ENCODE measurements at regions not wholly inside any gene's neighbourhood (a gene's known extent, or its start where the extent isn't known, plus 50 kb on each side); places are given as distances from the start of the nearest gene placed in this dataset.
"Not testable (repeated sequence)": the region's sequence is repeated elsewhere in the genome, so short reads cannot be mapped to it uniquely, and the experiment has no call there.

GRCh38 chr16:29230006-29230668 lies 176.4 kb downstream of the NPIPB11 start:
- intact Hi-C loops (cut with micrococcal nuclease); dilution Hi-C loops (cut with HindIII; ENCODE audit: low sequenced_read_pairs, unreplicated experiment): not testable (repeated sequence)
- 92% methylated on average over 10 of the region's 21 CpGs; no CpG with 5 or more reads in 1 of the 2 experiments for WGBS, 2 experiments (ENCODE audit: extremely low coverage in 2 of 2, insufficient read length in 1 of 2)

GRCh38 chr16:29229616-29230005 lies 176.9 kb downstream of the NPIPB11 start:
- in situ Hi-C loops (cut with MboI; ENCODE audit: low sequenced_read_pairs); H3K36me3 ChIP-seq (ENCODE audit: control insufficient read depth, insufficient read depth, low read length); CTCF ChIA-PET; DNase-seq; BruUV-seq (replicated peaks); H3K9me3 ChIP-seq (ENCODE audit: control insufficient read depth, insufficient read depth, low read length); H2BK5ac ChIP-seq (ENCODE audit: low read depth, low read length, poor library complexity, severe bottlenecking); H3K56ac ChIP-seq (ENCODE audit: extremely low read depth, insufficient read depth, low read length); H3K27me3 ChIP-seq (ENCODE audit: control insufficient read depth, insufficient read depth, low read length); H3K23ac ChIP-seq (ENCODE audit: low read depth, low read length); H3K79me1 ChIP-seq (ENCODE audit: low read depth in 1 of 2, low read length in 2 of 2); ATAC-seq (ENCODE audit: low read depth); H3K4me2 ChIP-seq (ENCODE audit: low read depth, low read length); H3K9ac ChIP-seq (ENCODE audit: low read depth, low read length); H4K20me1 ChIP-seq (ENCODE audit: insufficient read depth, low read length); POLR2A ChIA-PET (ENCODE audit: unreplicated experiment); H3K4me3 ChIP-seq (ENCODE audit: insufficient read depth, low read depth, low read length); intact Hi-C loops (cut with micrococcal nuclease); H2AFZ ChIP-seq (replicated peaks; ENCODE audit: low read length, poor library complexity); H2AK9ac ChIP-seq (replicated peaks; ENCODE audit: low read depth, low read length, poor library complexity); dilution Hi-C loops (cut with HindIII; ENCODE audit: low sequenced_read_pairs, unreplicated experiment); H3K9me1 ChIP-seq (ENCODE audit: insufficient read depth, low read length): not testable (repeated sequence)
- Histone ChIP-seq H3K18ac (ENCODE audit: low read depth, low read length) (peak overlapping the region; percentile 72; the same call in 1 of the 2 replicates), H2BK120ac (ENCODE audit: low read depth, low read length) (peak overlapping the region; percentile 76), H3K27ac (ENCODE audit: insufficient read depth, low read length) (peak overlapping the region; percentile 97; the same call in 1 of the 2 replicates), H3K4me1 (ENCODE audit: control insufficient read depth, insufficient read depth, low read length) (peaks cover 14% of the 10 kb centered on the region), H3K14ac (replicated peaks; ENCODE audit: low read depth, low read length) (peak overlapping the region; percentile 22; the same call in 1 of the 2 replicates), H2AK5ac (ENCODE audit: low read depth, low read length) (peak overlapping the region; percentile 86), H2BK15ac (ENCODE audit: low read depth, low read length) (peak overlapping the region; percentile 44; the same call in 2 of the 3 replicates), H3K4ac (ENCODE audit: low read depth, low read length) (peak overlapping the region; percentile 67), H4K8ac (ENCODE audit: low read depth in 2 of 2, low read length in 2 of 2) (peak overlapping the region; percentile 56 to 89; a peak in 2 of 4 replicates), H2BK20ac (ENCODE audit: low read depth, low read length) (peak overlapping the region; percentile 53), H4K5ac (ENCODE audit: low read depth, low read length) (peak overlapping the region; percentile 42; the same call in 1 of the 2 replicates), H4K91ac (ENCODE audit: insufficient read depth, low read depth, low read length) (peak overlapping the region; percentile 53; the same call in 1 of the 2 replicates)
- 93% methylated on average over 5 of the region's 8 CpGs; no CpG with 5 or more reads in 1 of the 2 experiments for WGBS, 2 experiments (ENCODE audit: extremely low coverage in 2 of 2, insufficient read length in 1 of 2)

More at GRCh38 chr16:29230006-29230668, 176.4 kb downstream of the NPIPB11 start:
- peak overlapping the region; percentile 53 for H4K91ac ChIP-seq (ENCODE audit: insufficient read depth, low read depth, low read length)
- H3K27ac ChIP-seq (ENCODE audit: insufficient read depth, low read length): peak overlapping the region; percentile 97
- H3K56ac ChIP-seq (ENCODE audit: extremely low read depth, insufficient read depth, low read length); DNase-seq; H4K20me1 ChIP-seq (ENCODE audit: insufficient read depth, low read length); H3K4me2 ChIP-seq (ENCODE audit: low read depth, low read length); H3K23ac ChIP-seq (ENCODE audit: low read depth, low read length); H3K9me1 ChIP-seq (ENCODE audit: insufficient read depth, low read length); H3K36me3 ChIP-seq (ENCODE audit: control insufficient read depth, insufficient read depth, low read length); ATAC-seq (ENCODE audit: low read depth); H3K79me1 ChIP-seq (ENCODE audit: low read depth in 1 of 2, low read length in 2 of 2); H3K9me3 ChIP-seq (ENCODE audit: control insufficient read depth, insufficient read depth, low read length); CTCF ChIA-PET; in situ Hi-C loops (cut with MboI; ENCODE audit: low sequenced_read_pairs); H3K27me3 ChIP-seq (ENCODE audit: control insufficient read depth, insufficient read depth, low read length); H3K4me3 ChIP-seq (ENCODE audit: insufficient read depth, low read depth, low read length); BruUV-seq (replicated peaks); POLR2A ChIA-PET (ENCODE audit: unreplicated experiment): not testable (repeated sequence)
- H3K9ac ChIP-seq (ENCODE audit: low read depth, low read length): peak overlapping the region; percentile 73; the same call in 1 of the 2 replicates
- H3K18ac ChIP-seq (ENCODE audit: low read depth, low read length): peak overlapping the region; percentile 82; the same call in 1 of the 2 replicates
- peak overlapping the region; percentile 56 to 89; a peak in 3 of 4 replicates for H4K8ac ChIP-seq (ENCODE audit: low read depth in 2 of 2, low read length in 2 of 2)
- H3K4ac ChIP-seq (ENCODE audit: low read depth, low read length): peak overlapping the region; percentile 67
- peak overlapping the region; percentile 44; the same call in 2 of the 3 replicates for H2BK15ac ChIP-seq (ENCODE audit: low read depth, low read length)
- peak overlapping the region; percentile 72 for H2BK5ac ChIP-seq (ENCODE audit: low read depth, low read length, poor library complexity, severe bottlenecking)
- H2AK9ac ChIP-seq (replicated peaks; ENCODE audit: low read depth, low read length, poor library complexity): peak overlapping the region; percentile 61
- H2AK5ac ChIP-seq (ENCODE audit: low read depth, low read length): peak overlapping the region; percentile 86
- H2BK120ac ChIP-seq (ENCODE audit: low read depth, low read length): peak overlapping the region; percentile 76
- peaks cover 14% of the 10 kb centered on the region for H3K4me1 ChIP-seq (ENCODE audit: control insufficient read depth, insufficient read depth, low read length)
- H2BK20ac ChIP-seq (ENCODE audit: low read depth, low read length): peak overlapping the region; percentile 53; the same call in 1 of the 2 replicates
- H3K14ac ChIP-seq (replicated peaks; ENCODE audit: low read depth, low read length): peak overlapping the region; percentile 38
- H4K5ac ChIP-seq (ENCODE audit: low read depth, low read length): peak overlapping the region; percentile 31
- peak overlapping the region; percentile 56 for H2AFZ ChIP-seq (replicated peaks; ENCODE audit: low read length, poor library complexity)

All from IMR-90 (cell line).